Bronchial epithelial cell (primary cell): ENCODE measurements at regions not wholly inside any gene's neighbourhood (a gene's known extent, or its start where the extent isn't known, plus 50 kb on each side); places are given as distances from the start of the nearest gene placed in this dataset.
"Not testable (repeated sequence)": the region's sequence is repeated elsewhere in the genome, so short reads cannot be mapped to it uniquely, and the experiment has no call there.

Experiments used
- DNase-seq: peaks from one replicate; pipeline ENCODE4 v3.0.0-alpha.2; 2010; ENCODE audit warnings: low read depth
- FAIRE-seq: peaks from 2 replicates; lab custom pipeline; 2011; peaks lifted over from hg19 to GRCh38; lab: Jason Lieb, UNC
- H3K27me3 ChIP-seq: 2 replicates; pipeline ENCODE4 v1.5.1; 2011; ENCODE audit warnings: low read length; ENCODE audit not compliant: control insufficient read depth, insufficient read depth
- H3K36me3 ChIP-seq: 2 replicates; pipeline ENCODE4 v1.5.1; 2011; ENCODE audit warnings: low read length; ENCODE audit not compliant: control insufficient read depth, insufficient read depth
- H3K4me3 ChIP-seq: 2 replicates; pipeline ENCODE4 v1.5.1; 2011; ENCODE audit warnings: mild to moderate bottlenecking, low read depth, low read length, control low read depth
- CTCF ChIP-seq: IDR thresholded peaks from 2 replicates; pipeline ENCODE4 v1.5.1; 2011; ENCODE audit warnings: mild to moderate bottlenecking, moderate library complexity, low read length, control low read depth, inconsistent platforms; ENCODE audit not compliant: insufficient read depth, severe bottlenecking

- Histone ChIP-seq H3K36me3 (no peaks in the 10 kb centered on the region), H3K27me3 (no peaks in the 10 kb centered on the region), H3K4me3 (no peak overlapping the region)
- FAIRE-seq: no peak
- no peak for DNase-seq
- TF ChIP-seq CTCF: no peak
Observed at GRCh38 chr3:78317774-78318173, 1277.9 kb downstream of the ROBO2 start.

GRCh38 chr3:78322780-78323179 is 1282.9 kb downstream of the ROBO2 start:
- no peaks in the 10 kb centered on the region for H3K27me3 ChIP-seq
- DNase-seq (no peak), FAIRE-seq (no peak)
- H3K36me3 ChIP-seq: no peaks in the 10 kb centered on the region
- no peak overlapping the region for H3K4me3 ChIP-seq
- no peak for TF ChIP-seq CTCF

GRCh38 chr3:78337801-78338211 is 1297.9 kb downstream of the ROBO2 start:
- H3K36me3 ChIP-seq: no peaks in the 10 kb centered on the region
- DNase-seq (peak; percentile 1), FAIRE-seq (no peak)
- TF ChIP-seq CTCF: no peak
- H3K27me3 ChIP-seq: no peaks in the 10 kb centered on the region
- H3K4me3 ChIP-seq: no peak overlapping the region

- FAIRE-seq (no peak), DNase-seq (no peak)
- Histone ChIP-seq H3K36me3 (no peaks in the 10 kb centered on the region), H3K4me3 (no peak overlapping the region), H3K27me3 (no peaks in the 10 kb centered on the region)
- no peak for TF ChIP-seq CTCF
Observed at GRCh38 chr3:78338405-78338804, 1298.5 kb downstream of the ROBO2 start.

GRCh38 chr3:78343221-78343620 is 1303.3 kb downstream of the ROBO2 start:
- no peak overlapping the region for H3K4me3 ChIP-seq
- FAIRE-seq: no peak
- H3K27me3 ChIP-seq: no peaks in the 10 kb centered on the region
- no peaks in the 10 kb centered on the region for H3K36me3 ChIP-seq
- no peak for DNase-seq
- TF ChIP-seq CTCF: no peak

GRCh38 chr3:78344267-78344666 is 1304.4 kb downstream of the ROBO2 start:
- H3K4me3 ChIP-seq, DNase-seq: not testable (repeated sequence)

More at GRCh38 chr3:78344267-78344666, 1304.4 kb downstream of the ROBO2 start:
- not testable (repeated sequence) for H3K36me3 ChIP-seq, FAIRE-seq, H3K27me3 ChIP-seq
